SU-DHL-6 (cell line): ENCODE measurements at regions not wholly inside any gene's neighbourhood (a gene's known extent, or its start where the extent isn't known, plus 50 kb on each side); places are given as distances from the start of the nearest gene placed in this dataset.
A peak's percentile ranks its signal among the peaks of the same experiment; 100 is the strongest.
"Not testable (repeated sequence)": the region's sequence is repeated elsewhere in the genome, so short reads cannot be mapped to it uniquely, and the experiment has no call there.

Experiments
- H2AFZ ChIP-seq: fragments of 200-600 bp; sonication (generic); 2 replicates; pipeline ENCODE4 v1.6.1; 2014; ENCODE audit warnings: low read depth, mild to moderate bottlenecking, moderate library complexity, mixed read lengths, antibody characterized with exemption, low read length; ENCODE audit not compliant: severe bottlenecking
- H3F3A ChIP-seq: fragments of 200-600 bp; shearing (Covaris generic); 2 replicates; pipeline ENCODE4 v1.6.0; 2016; ENCODE audit warnings: antibody characterized with exemption, mild to moderate bottlenecking; ENCODE audit not compliant: insufficient read depth
- H3K27ac ChIP-seq: fragments of 200-600 bp; sonication (generic); 2 replicates; pipeline ENCODE4 v1.5.1; 2016; ENCODE audit warnings: low read depth, mild to moderate bottlenecking, low read length, moderate library complexity, mixed read lengths
- H3K27me3 ChIP-seq: fragments of 200-600 bp; sonication (generic), shearing (Covaris generic); 2 replicates; pipeline ENCODE4 v1.6.0; 2014; ENCODE audit warnings: mild to moderate bottlenecking, low read length
- H3K36me3 ChIP-seq: fragments of 200-600 bp; sonication (generic); 2 replicates; pipeline ENCODE4 v1.6.1; 2014; ENCODE audit warnings: mild to moderate bottlenecking, low read length, mixed read lengths
- H3K4me2 ChIP-seq: fragments of 300-600, 200-600 bp; shearing (Covaris generic), sonication (generic); 2 replicates; pipeline ENCODE4 v1.6.0; 2014; ENCODE audit warnings: low read length, low read depth, mild to moderate bottlenecking; ENCODE audit not compliant: poor library complexity, severe bottlenecking
- H3K4me3 ChIP-seq: fragments of 200-600 bp; sonication (generic); 2 replicates; pipeline ENCODE4 v1.5.1; 2014; ENCODE audit warnings: antibody characterized with exemption, low read length, mild to moderate bottlenecking, mixed read lengths; ENCODE audit not compliant: insufficient read depth, poor library complexity, severe bottlenecking
- H3K79me2 ChIP-seq: fragments of 200-600 bp; sonication (generic); 2 replicates; pipeline ENCODE4 v1.6.1; 2014; ENCODE audit warnings: mild to moderate bottlenecking, low read length, moderate library complexity; ENCODE audit not compliant: insufficient read depth
- H3K9ac ChIP-seq: fragments of 200-600 bp; sonication (generic); 2 replicates; pipeline ENCODE4 v1.7.0; 2014; ENCODE audit warnings: mild to moderate bottlenecking, low read length
- H3K9me2 ChIP-seq: fragments of 200-600 bp; sonication (generic); replicated peaks from 2 replicates; pipeline ENCODE4 v1.6.1; 2014; ENCODE audit warnings: low read length; ENCODE audit not compliant: insufficient read depth
- H3K9me3 ChIP-seq: fragments of 200-600 bp; sonication (generic); 2 replicates; pipeline ENCODE4 v1.6.1; 2014; ENCODE audit warnings: low read length, mixed read lengths; ENCODE audit not compliant: insufficient read depth
- H4K20me1 ChIP-seq: fragments of 200-600 bp; sonication (generic); 2 replicates; pipeline ENCODE4 v1.6.1; 2014; ENCODE audit warnings: low read depth, mild to moderate bottlenecking, antibody characterized with exemption, low read length, moderate library complexity, mixed read lengths
- CTCF ChIP-seq: fragments of 200-600 bp; sonication (generic); IDR thresholded peaks from one replicate; pipeline ENCODE4 v1.5.1; 2017; ENCODE audit warnings: antibody characterized with exemption, mild to moderate bottlenecking, low read length, moderate library complexity; ENCODE audit not compliant: insufficient read depth, poor library complexity, severe bottlenecking

- peak; percentile 45 for TF ChIP-seq CTCF
- not testable (repeated sequence) for H3K9ac ChIP-seq, H3K9me3 ChIP-seq, H3K27me3 ChIP-seq, H3K9me2 ChIP-seq, H3F3A ChIP-seq, H4K20me1 ChIP-seq, H3K27ac ChIP-seq, H3K36me3 ChIP-seq, H3K79me2 ChIP-seq, H3K4me3 ChIP-seq, H2AFZ ChIP-seq
- peak overlapping the region; percentile 22 for H3K4me2 ChIP-seq
These were observed 559.8 kb downstream of the SPATA31A6 start for GRCh38 chr9:42743030-42743814.

- H3F3A ChIP-seq, H3K9me2 ChIP-seq, H3K4me2 ChIP-seq, H3K9ac ChIP-seq, H2AFZ ChIP-seq, H4K20me1 ChIP-seq, H3K27me3 ChIP-seq, H3K9me3 ChIP-seq, H3K27ac ChIP-seq, H3K4me3 ChIP-seq, H3K36me3 ChIP-seq, H3K79me2 ChIP-seq: not testable (repeated sequence)
These were observed 573.8 kb downstream of the SPATA31A6 start for GRCh38 chr9:42757251-42757650.

GRCh38 chr9:42759320-42759719 is 575.9 kb downstream of the SPATA31A6 start:
- not testable (repeated sequence) for H3K79me2 ChIP-seq, H4K20me1 ChIP-seq, H3K9me2 ChIP-seq, H3K9me3 ChIP-seq, H3K4me3 ChIP-seq, H3K9ac ChIP-seq, H3K27ac ChIP-seq, H3K27me3 ChIP-seq, H3F3A ChIP-seq, H3K4me2 ChIP-seq, H2AFZ ChIP-seq, H3K36me3 ChIP-seq

GRCh38 chr9:42782201-42782600 is 598.7 kb downstream of the SPATA31A6 start:
- H3K27ac ChIP-seq, H3K36me3 ChIP-seq, H3K9ac ChIP-seq, H3K9me2 ChIP-seq, H2AFZ ChIP-seq, H3K79me2 ChIP-seq, H3K4me2 ChIP-seq, H3K27me3 ChIP-seq, H3K9me3 ChIP-seq, H4K20me1 ChIP-seq, H3K4me3 ChIP-seq, H3F3A ChIP-seq: not testable (repeated sequence)

GRCh38 chr9:42792725-42793124 is 609.3 kb downstream of the SPATA31A6 start:
- not testable (repeated sequence) for H3K27me3 ChIP-seq, H3K4me3 ChIP-seq, H3K36me3 ChIP-seq, H3K27ac ChIP-seq, H3K9ac ChIP-seq, H2AFZ ChIP-seq, H3F3A ChIP-seq, H3K9me3 ChIP-seq, H4K20me1 ChIP-seq, H3K79me2 ChIP-seq, H3K4me2 ChIP-seq, H3K9me2 ChIP-seq

- H3K4me2 ChIP-seq, H3K27ac ChIP-seq, H3K9me3 ChIP-seq, H2AFZ ChIP-seq, H3K79me2 ChIP-seq, H4K20me1 ChIP-seq, H3K9me2 ChIP-seq, H3F3A ChIP-seq, H3K27me3 ChIP-seq, H3K36me3 ChIP-seq, H3K9ac ChIP-seq, H3K4me3 ChIP-seq: not testable (repeated sequence)
These were observed 615.1 kb downstream of the SPATA31A6 start for GRCh38 chr9:42798571-42798970.

- H3K9ac ChIP-seq, H3F3A ChIP-seq, H4K20me1 ChIP-seq, H3K27ac ChIP-seq, H3K4me3 ChIP-seq, H3K4me2 ChIP-seq, H3K79me2 ChIP-seq, H3K36me3 ChIP-seq, H3K9me3 ChIP-seq, H3K9me2 ChIP-seq, H3K27me3 ChIP-seq, H2AFZ ChIP-seq: not testable (repeated sequence)
These were observed 619.3 kb downstream of the SPATA31A6 start for GRCh38 chr9:42802716-42803115.
